HG03442 (cell line): ENCODE measurements at regions not wholly inside any gene's neighbourhood (a gene's known extent, or its start where the extent isn't known, plus 50 kb on each side); places are given as distances from the start of the nearest gene placed in this dataset.

Experiments
- ATAC-seq: cut with Tn5 transposase; IDR thresholded peaks from one replicate; pipeline ENCODE4 v1.9.1; 2021; ENCODE audit warnings: mild to moderate bottlenecking, moderate library complexity; ENCODE audit not compliant: unreplicated experiment

GRCh38 chr3:178300441-178300959 is 235.7 kb upstream of the KCNMB2 start:
- ATAC-seq = no peak

GRCh38 chr3:178302966-178303930 is 233.0 kb upstream of the KCNMB2 start:
- ATAC-seq = no peak

- ATAC-seq = no peak
These were observed 231.3 kb upstream of the KCNMB2 start for GRCh38 chr3:178304758-178305467.

GRCh38 chr3:178306432-178307115 is 229.7 kb upstream of the KCNMB2 start:
- no peak for ATAC-seq

- no peak for ATAC-seq
These were observed 227.5 kb upstream of the KCNMB2 start for GRCh38 chr3:178308771-178309170.

- no peak for ATAC-seq
These were observed 225.3 kb upstream of the KCNMB2 start for GRCh38 chr3:178310949-178311348.

- ATAC-seq = no peak
These were observed 222.5 kb upstream of the KCNMB2 start for GRCh38 chr3:178313716-178314115.

GRCh38 chr3:178318340-178318739 is 217.9 kb upstream of the KCNMB2 start:
- no peak for ATAC-seq

GRCh38 chr3:178318941-178319816 is 217.1 kb upstream of the KCNMB2 start:
- ATAC-seq = no peak

- ATAC-seq = no peak
These were observed 215.5 kb upstream of the KCNMB2 start for GRCh38 chr3:178320456-178321351.

GRCh38 chr3:178324356-178324755 is 211.9 kb upstream of the KCNMB2 start:
- no peak for ATAC-seq

- no peak for ATAC-seq
These were observed 210.9 kb upstream of the KCNMB2 start for GRCh38 chr3:178325330-178325729.

- ATAC-seq = no peak
These were observed 206.3 kb upstream of the KCNMB2 start for GRCh38 chr3:178329936-178330335.

- ATAC-seq = no peak
These were observed 202.0 kb upstream of the KCNMB2 start for GRCh38 chr3:178334239-178334638.

- ATAC-seq = no peak
These were observed 199.9 kb upstream of the KCNMB2 start for GRCh38 chr3:178336336-178336735.

- no peak for ATAC-seq
These were observed 195.7 kb upstream of the KCNMB2 start for GRCh38 chr3:178340506-178340905.

- ATAC-seq = no peak
These were observed 194.6 kb upstream of the KCNMB2 start for GRCh38 chr3:178341636-178342035.

GRCh38 chr3:178342111-178342510 is 194.1 kb upstream of the KCNMB2 start:
- ATAC-seq = no peak

- ATAC-seq = no peak
These were observed 192.7 kb upstream of the KCNMB2 start for GRCh38 chr3:178343433-178344038.
